HG02588 (cell line): ENCODE measurements at regions not wholly inside any gene's neighbourhood (a gene's known extent, or its start where the extent isn't known, plus 50 kb on each side); places are given as distances from the start of the nearest gene placed in this dataset.
"Not testable (repeated sequence)": the region's sequence is repeated elsewhere in the genome, so short reads cannot be mapped to it uniquely, and the experiment has no call there.

Experiments
- ATAC-seq: cut with Tn5 transposase; IDR thresholded peaks from one replicate; pipeline ENCODE4 v1.9.1; 2021; ENCODE audit warnings: mild to moderate bottlenecking, moderate library complexity; ENCODE audit not compliant: unreplicated experiment

- no peak for ATAC-seq
Measured at GRCh38 chrX:21207080-21207479, 167.1 kb upstream of the CNKSR2 start.

- ATAC-seq: not testable (repeated sequence)
Measured at GRCh38 chrX:21219208-21219607, 155.0 kb upstream of the CNKSR2 start.

DNA sequence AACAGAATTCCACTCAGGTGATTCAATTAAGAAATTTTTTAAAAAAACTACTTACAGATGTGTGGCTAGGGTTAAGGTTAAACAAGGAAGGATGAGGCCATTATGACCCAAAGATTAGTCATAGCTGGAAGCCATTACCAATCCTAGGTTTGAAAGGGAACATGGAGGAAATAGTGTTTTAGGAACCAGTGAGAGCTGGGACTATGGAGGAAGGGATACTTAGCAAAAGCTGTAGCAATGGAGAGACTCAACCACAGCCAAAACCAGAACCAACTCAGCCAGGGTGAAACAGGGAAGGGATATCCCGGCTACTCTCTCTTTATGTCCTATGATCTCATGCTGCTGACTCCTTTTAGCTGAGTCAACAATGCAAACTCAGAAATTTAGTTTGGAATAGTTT lies 148.6 kb upstream of the CNKSR2 start:
- no peak for ATAC-seq

- ATAC-seq: not testable (repeated sequence)
Measured at GRCh38 chrX:21228974-21229373, 145.2 kb upstream of the CNKSR2 start.

DNA sequence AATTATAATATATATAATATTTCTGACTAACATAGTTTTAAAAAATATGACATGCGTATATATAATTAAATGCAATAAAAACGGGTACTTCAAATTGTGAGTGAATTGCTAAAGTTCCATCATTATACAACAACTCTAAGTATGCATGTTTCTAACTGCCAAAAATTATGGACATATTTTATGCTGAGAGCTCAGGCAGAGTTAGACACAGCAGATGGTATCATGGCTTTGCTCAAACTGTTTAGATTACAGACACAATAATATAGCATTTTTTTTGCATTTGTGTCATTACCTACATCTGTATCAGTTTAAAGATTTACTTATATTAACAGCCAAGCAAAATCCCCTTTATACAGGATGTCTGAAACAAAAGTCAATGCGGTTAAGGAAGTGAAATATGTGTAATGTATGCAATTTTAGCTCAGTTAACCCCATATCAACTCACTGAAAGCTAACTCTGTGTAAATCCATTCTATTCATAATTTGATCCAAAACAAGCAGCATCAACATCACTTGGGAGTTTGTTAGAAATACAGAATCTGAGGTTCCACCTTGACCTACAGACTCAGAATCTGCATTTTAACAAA lies 119.1 kb upstream of the CNKSR2 start:
- ATAC-seq: peak; percentile 87

- no peak for ATAC-seq
Measured at GRCh38 chrX:21266949-21267348, 107.3 kb upstream of the CNKSR2 start.

DNA sequence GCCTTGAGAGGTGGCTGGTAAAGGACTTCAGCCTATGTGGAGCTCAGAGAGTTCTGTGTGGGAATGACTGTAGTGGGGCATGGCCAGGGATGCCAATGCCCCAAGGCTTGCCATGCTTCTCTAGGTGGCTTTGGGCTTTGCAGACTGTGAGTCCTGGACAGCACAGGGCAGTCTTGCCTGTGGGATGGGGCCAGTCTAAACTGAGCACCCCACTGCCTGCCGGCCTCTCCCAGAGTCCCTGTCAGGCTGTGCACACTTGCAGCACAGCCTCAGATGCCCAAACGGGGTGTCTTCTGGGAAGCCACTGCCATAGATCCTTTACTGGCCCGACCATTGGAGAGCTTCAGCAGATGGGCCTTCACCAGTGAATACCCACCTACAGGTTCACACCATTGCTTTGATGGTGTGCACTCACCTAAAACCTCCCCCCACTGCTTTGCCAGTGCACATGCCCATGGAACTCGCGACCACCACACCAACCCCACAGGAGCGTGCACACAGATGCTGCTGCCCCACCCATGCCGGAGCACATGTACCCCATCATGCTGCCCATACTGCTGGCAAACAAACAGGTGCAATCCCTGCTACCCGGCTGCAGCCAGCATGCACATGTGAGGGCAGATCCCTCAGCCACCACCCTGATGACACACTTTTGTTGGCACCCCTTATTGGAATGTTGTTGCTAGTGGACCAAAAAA lies 97.3 kb upstream of the CNKSR2 start:
- ATAC-seq: no peak

DNA sequence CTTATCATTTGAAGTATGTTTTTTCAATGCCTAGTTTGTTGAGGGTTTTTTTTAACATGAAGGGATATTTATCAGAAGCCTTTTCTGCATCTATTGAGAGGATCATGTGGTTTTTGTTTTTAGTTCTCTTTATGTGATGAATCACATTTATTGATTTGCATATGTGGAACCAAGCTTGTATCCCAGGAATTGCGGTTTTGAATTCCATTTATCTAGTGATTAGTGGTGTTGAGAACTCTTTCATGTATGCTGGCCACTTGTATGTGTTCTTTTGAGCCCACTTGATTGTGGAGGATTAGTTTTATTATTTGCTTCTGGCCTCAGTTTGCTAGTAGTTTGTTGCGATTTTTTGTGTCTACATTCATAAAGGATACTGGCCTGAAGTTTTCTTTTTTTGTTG lies 85.0 kb upstream of the CNKSR2 start:
- no peak for ATAC-seq

- no peak for ATAC-seq
Measured at GRCh38 chrX:21295246-21295820, 78.9 kb upstream of the CNKSR2 start.

- no peak for ATAC-seq
Measured at GRCh38 chrX:21305799-21306336, 68.3 kb upstream of the CNKSR2 start.

DNA sequence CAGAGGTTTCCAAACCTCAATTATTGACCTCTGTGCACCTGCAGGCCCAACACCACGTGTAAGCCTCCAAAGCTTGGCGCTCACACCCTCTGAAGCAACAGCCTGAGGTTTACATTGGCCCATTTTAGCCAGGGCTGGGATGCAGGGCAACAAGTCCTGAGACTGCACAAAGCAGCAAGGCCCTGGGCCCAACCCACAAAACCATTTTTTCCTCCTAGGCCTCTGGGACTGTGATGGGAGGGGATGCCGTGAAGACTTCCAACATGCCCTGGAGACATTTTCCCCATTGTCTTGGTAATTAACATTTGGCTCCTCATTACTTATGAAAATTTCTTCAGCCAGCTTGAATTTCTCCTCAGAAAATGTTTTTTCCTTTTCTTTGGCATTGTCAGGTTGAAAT lies 54.9 kb upstream of the CNKSR2 start:
- no peak for ATAC-seq
